Common myeloid progenitor, CD34-positive (primary cell): ENCODE measurements at regions not wholly inside any gene's neighbourhood (a gene's known extent, or its start where the extent isn't known, plus 50 kb on each side); places are given as distances from the start of the nearest gene placed in this dataset.

Experiments
- CTCF ChIA-PET: fragments of 350-600 bp; sonication (Branson Sonifier 250); formaldehyde crosslinking; loops from one replicate; lab custom pipeline; 2021; ENCODE audit warnings: antibody characterized with exemption; lab: Charles Lee
- POLR2A ChIA-PET: fragments of 350-600 bp; sonication (Branson Sonifier 250); formaldehyde crosslinking; loops from one replicate; lab custom pipeline; 2021; ENCODE audit warnings: antibody characterized with exemption; lab: Charles Lee
- DNase-seq, 3 donors: peaks; one replicate each; pipeline versions ENCODE4 v3.0.0 to v3.0.0-alpha.2; 2013
- H3K27ac ChIP-seq, 2 experiments: 1 replicate in 1 of 2; 2 replicates in 1 of 2; pipeline ENCODE4 v1.7.0; 2013; ENCODE audit warnings: inconsistent platforms in 2 of 2, low read length in 2 of 2, mild to moderate bottlenecking in 2 of 2, low read depth in 1 of 2, moderate library complexity in 1 of 2; ENCODE audit not compliant: severe bottlenecking in 2 of 2, insufficient read depth in 1 of 2, poor library complexity in 1 of 2
- H3K27me3 ChIP-seq, 5 experiments: replicated peaks in 2 of 5; 1 replicate in 3 of 5; 2 replicates in 2 of 5; pipeline versions ENCODE4 v1.6.1 to v1.7.0; 2013; ENCODE audit warnings: low read length in 4 of 5, mild to moderate bottlenecking in 2 of 5, moderate library complexity in 2 of 5, inconsistent platforms in 1 of 5; ENCODE audit not compliant: insufficient read depth in 5 of 5, control insufficient read depth in 4 of 5
- H3K36me3 ChIP-seq, 4 experiments: 1 replicate in 2 of 4; 2 replicates in 2 of 4; pipeline versions ENCODE4 v1.6.1 to v1.7.0; 2013; ENCODE audit warnings: low read length in 3 of 4, control low read depth in 1 of 4, mild to moderate bottlenecking in 1 of 4; ENCODE audit not compliant: control insufficient read depth in 4 of 4, insufficient read depth in 4 of 4
- H3K4me1 ChIP-seq, 4 experiments: 1 replicate in 3 of 4; 2 replicates in 1 of 4; pipeline versions ENCODE4 v1.6.1 to v1.7.1; 2013; ENCODE audit warnings: low read length in 3 of 4, mild to moderate bottlenecking in 3 of 4, control low read depth in 1 of 4, inconsistent platforms in 1 of 4, moderate library complexity in 1 of 4; ENCODE audit not compliant: control insufficient read depth in 4 of 4, insufficient read depth in 4 of 4; ENCODE audit errors: control extremely low read depth in 1 of 4
- H3K4me3 ChIP-seq, 7 experiments: 1 replicate in 4 of 7; 2 replicates in 3 of 7; pipeline versions ENCODE4 v1.5.1 to v1.7.0; 2013; ENCODE audit warnings: mild to moderate bottlenecking in 7 of 7, low read length in 6 of 7, moderate library complexity in 6 of 7, inconsistent platforms in 2 of 7, low read depth in 2 of 7, control low read depth in 1 of 7; ENCODE audit not compliant: insufficient read depth in 4 of 7, control insufficient read depth in 1 of 7; ENCODE audit errors: extremely low read depth in 1 of 7
- H3K9me3 ChIP-seq, 5 experiments: 1 replicate in 4 of 5; 2 replicates in 1 of 5; pipeline versions ENCODE4 v1.6.1 to v1.7.1; 2013; ENCODE audit warnings: low read length in 4 of 5, mild to moderate bottlenecking in 2 of 5, inconsistent platforms in 1 of 5, low read depth in 1 of 5, moderate library complexity in 1 of 5; ENCODE audit not compliant: control insufficient read depth in 4 of 5, insufficient read depth in 2 of 5; ENCODE audit errors: control extremely low read depth in 1 of 5
- WGBS: methylation state at CpG from one replicate; pipeline ENCODE4 v1.1.5; 2013; ENCODE audit not compliant: insufficient coverage; 5-methylcytosine and 5-hydroxymethylcytosine counted together

- no peak for DNase-seq
These were observed 258.3 kb downstream of the DIPK2A start for GRCh38 chr3:144229953-144230352.

DNA sequence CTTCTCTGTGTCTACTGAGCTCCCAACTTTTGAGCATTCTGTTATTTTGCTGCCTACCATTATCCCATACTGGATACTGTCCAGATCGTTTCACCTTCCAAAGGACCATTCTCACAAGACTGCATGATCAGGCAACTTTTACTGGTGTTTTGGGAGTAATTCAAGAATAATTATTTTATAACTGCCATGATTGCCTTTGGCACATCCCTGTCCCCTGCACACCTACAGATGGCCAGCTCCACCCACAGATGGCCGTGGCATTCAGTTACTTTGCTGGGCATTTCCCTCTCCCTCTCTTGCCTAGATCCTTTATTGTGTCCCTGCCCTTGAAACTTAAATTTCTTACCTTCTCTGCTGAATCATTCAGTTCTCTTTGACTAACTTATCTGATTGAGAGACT lies 263.9 kb downstream of the DIPK2A start:
- Histone ChIP-seq H3K27ac (no peak overlapping the region), H3K27me3 (peaks cover 0 to 32% (median 3%) of the 10 kb centered on the region in 5 experiments), H3K4me1 (no peaks in the 10 kb centered on the region), H3K36me3 (no peaks in the 10 kb centered on the region), H3K9me3 (no peaks in the 10 kb centered on the region), H3K4me3 (no peak overlapping the region)
- DNase-seq = no peak
- CTCF ChIA-PET = interaction anchor here (1.4 kb wide), 1 partner anchor 10 kb away, joined by 3 read pairs; no protein-coding TSS in a partner anchor
- 100% methylated on average over 1 of the region's 2 CpGs for WGBS
- POLR2A ChIA-PET = no interaction called here

More at GRCh38 chr3:144229953-144230352, 258.3 kb downstream of the DIPK2A start:
- ChIA-PET CTCF (interaction anchor here (0.7 kb wide), 1 partner anchor 509 kb away, joined by 3 read pairs; no protein-coding TSS in a partner anchor), POLR2A (no interaction called here)
- Histone ChIP-seq H3K9me3 (peaks cover 0 to 1% (median 0%) of the 10 kb centered on the region in 5 experiments), H3K27ac (no peak overlapping the region), H3K4me3 (no peak overlapping the region), H3K36me3 (no peaks in the 10 kb centered on the region), H3K27me3 (peaks cover 0 to 5% (median 0%) of the 10 kb centered on the region in 5 experiments), H3K4me1 (no peaks in the 10 kb centered on the region)

- WGBS = 100% methylated on average over 4 of the region's 5 CpGs
- no peaks in the 10 kb centered on the region for H3K4me1 ChIP-seq
- no peak overlapping the region for H3K27ac ChIP-seq
- DNase-seq = no peak
- H3K9me3 ChIP-seq = no peaks in the 10 kb centered on the region
- H3K27me3 ChIP-seq = peaks cover 0 to 37% (median 3%) of the 10 kb centered on the region in 5 experiments
- ChIA-PET POLR2A (interaction anchor here (0.6 kb wide), 1 partner anchor 1280 kb away, joined by 4 read pairs; no protein-coding TSS in a partner anchor), CTCF (no interaction called here)
- no peaks in the 10 kb centered on the region for H3K36me3 ChIP-seq
- H3K4me3 ChIP-seq = no peak overlapping the region
These were observed 265.7 kb downstream of the DIPK2A start for GRCh38 chr3:144237351-144237750.

DNA sequence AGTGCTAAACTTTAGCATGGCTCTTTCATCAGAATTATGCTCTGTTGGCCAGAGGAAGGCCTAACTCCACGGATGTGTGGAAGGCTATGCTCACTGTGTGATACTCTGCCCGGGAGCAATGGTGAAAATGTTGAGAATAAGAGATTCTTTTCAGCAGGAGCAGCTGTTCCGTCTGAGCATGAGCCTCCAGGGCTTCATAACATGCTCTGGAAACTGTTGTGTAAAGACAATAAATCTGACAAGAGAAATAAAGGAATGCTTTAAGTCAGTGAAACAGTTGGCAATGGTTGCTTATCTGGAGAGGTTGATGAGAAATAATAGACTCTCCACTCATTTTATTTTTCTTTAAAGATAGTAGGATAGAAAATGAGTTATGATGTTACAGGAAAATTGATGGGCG lies 269.8 kb downstream of the DIPK2A start:
- Histone ChIP-seq H3K27me3 (peaks cover 0 to 58% (median 3%) of the 10 kb centered on the region in 5 experiments), H3K4me1 (no peaks in the 10 kb centered on the region), H3K4me3 (no peak overlapping the region), H3K27ac (no peak overlapping the region), H3K36me3 (no peaks in the 10 kb centered on the region), H3K9me3 (peaks cover 0 to 4% (median 0%) of the 10 kb centered on the region in 5 experiments)
- 92% methylated on average over 3 of the region's 4 CpGs for WGBS
- ChIA-PET CTCF (no interaction called here), POLR2A (no interaction called here)
- DNase-seq = no peak

GRCh38 chr3:144242747-144243146 lies 271.1 kb downstream of the DIPK2A start:
- H3K27ac ChIP-seq = no peak overlapping the region
- no peak overlapping the region for H3K4me3 ChIP-seq
- ChIA-PET CTCF (no interaction called here), POLR2A (no interaction called here)
- H3K9me3 ChIP-seq = peaks cover 0 to 4% (median 0%) of the 10 kb centered on the region in 5 experiments
- no CpG with 5 or more reads among the region's 2 CpGs for WGBS
- no peaks in the 10 kb centered on the region for H3K4me1 ChIP-seq
- H3K27me3 ChIP-seq = peaks cover 0 to 63% (median 3%) of the 10 kb centered on the region in 5 experiments
- no peaks in the 10 kb centered on the region for H3K36me3 ChIP-seq
- DNase-seq = no peak

GRCh38 chr3:144244662-144245061 lies 273.0 kb downstream of the DIPK2A start:
- no peaks in the 10 kb centered on the region for H3K36me3 ChIP-seq

GRCh38 chr3:144252896-144253295 lies 281.3 kb downstream of the DIPK2A start:
- H3K9me3 ChIP-seq = no peaks in the 10 kb centered on the region
- peaks cover 4 to 88% (median 22%) of the 10 kb centered on the region in 5 experiments for H3K27me3 ChIP-seq
- no CpG with 5 or more reads among the region's 3 CpGs for WGBS
- ChIA-PET CTCF (no interaction called here), POLR2A (no interaction called here)
- H3K27ac ChIP-seq = no peak overlapping the region
- no peak overlapping the region for H3K4me3 ChIP-seq
- no peaks in the 10 kb centered on the region for H3K36me3 ChIP-seq
- no peak for DNase-seq
- H3K4me1 ChIP-seq = peaks cover 0 to 4% (median 0%) of the 10 kb centered on the region in 4 experiments

More at GRCh38 chr3:144244662-144245061, 273.0 kb downstream of the DIPK2A start:
- Histone ChIP-seq H3K27ac (no peak overlapping the region), H3K27me3 (peaks cover 0 to 69% (median 3%) of the 10 kb centered on the region in 5 experiments), H3K4me3 (no peak overlapping the region), H3K4me1 (no peaks in the 10 kb centered on the region), H3K9me3 (peaks cover 0 to 4% (median 0%) of the 10 kb centered on the region in 5 experiments)
- CTCF ChIA-PET = interaction anchor here (1.5 kb wide), 1 partner anchor 9 kb away, joined by 3 read pairs; no protein-coding TSS in a partner anchor
- DNase-seq = no peak
- POLR2A ChIA-PET = no interaction called here
- WGBS = 100% methylated on average over 2 of the region's 3 CpGs
